ENCODE measurements at regions not wholly inside any gene's neighbourhood (a gene's known extent, or its start where the extent isn't known, plus 50 kb on each side); places are given as distances from the start of the nearest gene placed in this dataset.
A peak's percentile ranks its signal among the peaks of the same experiment; 100 is the strongest.
"Not testable (repeated sequence)": the region's sequence is repeated elsewhere in the genome, so short reads cannot be mapped to it uniquely, and the experiment has no call there.

DNA sequence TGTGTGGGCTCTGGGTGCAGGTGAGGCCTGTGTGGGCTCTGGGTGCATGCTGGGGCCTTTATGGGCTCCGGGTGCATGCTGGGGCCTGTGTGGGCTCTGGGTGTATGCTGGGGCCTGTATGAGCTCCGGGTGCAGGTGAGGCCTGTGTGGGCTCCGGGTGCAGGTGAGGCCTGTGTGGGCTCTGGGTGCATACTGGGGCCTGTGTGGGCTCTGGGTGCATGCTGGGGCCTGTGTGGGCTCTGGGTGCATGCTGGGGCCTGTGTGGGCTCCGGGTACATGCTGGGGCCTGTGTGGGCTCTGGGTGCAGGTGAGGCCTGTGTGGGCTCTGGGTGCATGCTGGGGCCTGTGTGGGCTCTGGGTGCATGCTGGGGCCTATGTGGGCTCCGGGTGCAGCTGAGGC, 80.5 kb upstream of the ACKR3 start:
- H3K27me3 Mint-ChIP-seq; H3K4me3 Mint-ChIP-seq; intact Hi-C loops (cut with micrococcal nuclease); H3K36me3 Mint-ChIP-seq (ENCODE audit: low read depth); H3K9me3 Mint-ChIP-seq; H3K27ac Mint-ChIP-seq; H3K4me1 Mint-ChIP-seq (ENCODE audit: low read depth): not testable (repeated sequence)

DNA sequence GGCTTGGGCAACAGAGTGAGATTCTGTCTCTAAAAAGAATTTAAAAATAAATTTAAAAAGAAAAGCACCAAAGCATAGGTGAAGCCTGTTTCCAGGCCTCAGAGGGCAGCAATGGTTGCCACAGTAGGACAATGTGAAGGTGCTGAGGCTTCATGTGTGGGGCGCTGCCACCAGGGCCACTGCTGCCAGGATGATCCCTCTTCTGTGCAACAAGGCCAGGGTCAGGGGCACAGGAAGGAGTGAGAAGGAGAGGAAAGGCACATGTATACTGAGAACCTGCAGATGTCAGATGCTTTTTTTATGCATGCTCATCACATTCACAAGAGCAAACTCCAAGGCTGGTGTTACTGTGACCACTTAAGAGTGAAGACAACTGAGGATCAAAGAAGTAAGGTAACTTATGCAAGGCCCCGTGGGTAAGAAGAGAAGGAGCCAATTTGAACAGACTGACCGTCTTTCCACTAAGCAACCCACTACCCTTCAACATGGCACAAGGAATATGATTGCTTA, 79.7 kb upstream of the ACKR3 start:
- Mint-ChIP-seq H3K27ac (no peak overlapping the region), H3K9me3 (no peaks in the 10 kb centered on the region), H3K27me3 (no peaks in the 10 kb centered on the region), H3K4me3 (no peak overlapping the region), H3K36me3 (ENCODE audit: low read depth) (no peaks in the 10 kb centered on the region), H3K4me1 (ENCODE audit: low read depth) (no peaks in the 10 kb centered on the region)
- intact Hi-C loops (cut with micrococcal nuclease), result no loop called here

DNA sequence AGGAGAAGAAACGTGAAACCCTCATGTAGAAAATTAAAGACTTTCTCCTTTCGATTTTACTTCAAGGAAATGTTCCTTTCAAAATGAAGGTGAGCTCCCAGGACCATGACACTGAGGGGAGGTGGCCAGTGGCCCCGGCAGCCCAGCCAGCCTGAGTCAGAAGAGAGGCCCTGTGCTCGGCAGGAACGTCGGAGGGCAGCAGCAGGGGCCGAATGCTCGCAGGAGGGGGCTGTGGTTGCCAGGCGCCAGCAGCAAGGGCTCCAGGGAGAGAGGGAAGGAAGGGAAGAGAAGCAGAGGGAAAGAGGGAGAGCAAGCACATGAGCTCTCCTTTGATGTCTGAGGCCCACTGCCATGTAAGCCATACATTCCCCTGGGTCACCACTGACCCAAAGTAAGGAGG, 73.3 kb upstream of the ACKR3 start:
- H3K4me3 Mint-ChIP-seq, result no peak overlapping the region
- no peaks in the 10 kb centered on the region for H3K9me3 Mint-ChIP-seq
- intact Hi-C loops (cut with micrococcal nuclease), result no loop called here
- H3K36me3 Mint-ChIP-seq (ENCODE audit: low read depth), result no peaks in the 10 kb centered on the region
- peaks cover 5% of the 10 kb centered on the region for H3K4me1 Mint-ChIP-seq (ENCODE audit: low read depth)
- peaks cover 3% of the 10 kb centered on the region for H3K27me3 Mint-ChIP-seq
- H3K27ac Mint-ChIP-seq, result no peak overlapping the region

DNA sequence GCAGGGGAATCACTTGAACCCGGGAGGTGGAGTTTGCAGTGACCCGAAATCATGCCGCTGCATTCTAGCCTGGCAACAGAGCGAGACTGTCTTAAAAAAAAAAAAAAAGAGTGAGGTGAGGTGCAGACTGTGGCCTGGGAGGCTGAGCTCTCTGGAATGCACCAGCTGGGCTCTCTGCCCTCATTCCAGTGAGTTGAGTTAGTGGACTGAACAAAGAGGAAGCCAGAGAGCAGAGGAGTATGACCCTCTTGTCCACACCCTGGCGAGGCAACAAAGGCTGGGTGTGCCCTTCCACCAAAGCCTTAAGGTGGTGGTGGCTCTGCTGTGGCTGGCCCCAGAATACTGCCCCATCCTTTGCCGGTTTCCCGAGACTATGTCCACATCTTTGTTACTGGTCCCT, 71.3 kb upstream of the ACKR3 start:
- Mint-ChIP-seq H3K27ac (no peak overlapping the region), H3K4me3 (no peak overlapping the region)
- intact Hi-C loops (cut with micrococcal nuclease), result no loop called here

DNA sequence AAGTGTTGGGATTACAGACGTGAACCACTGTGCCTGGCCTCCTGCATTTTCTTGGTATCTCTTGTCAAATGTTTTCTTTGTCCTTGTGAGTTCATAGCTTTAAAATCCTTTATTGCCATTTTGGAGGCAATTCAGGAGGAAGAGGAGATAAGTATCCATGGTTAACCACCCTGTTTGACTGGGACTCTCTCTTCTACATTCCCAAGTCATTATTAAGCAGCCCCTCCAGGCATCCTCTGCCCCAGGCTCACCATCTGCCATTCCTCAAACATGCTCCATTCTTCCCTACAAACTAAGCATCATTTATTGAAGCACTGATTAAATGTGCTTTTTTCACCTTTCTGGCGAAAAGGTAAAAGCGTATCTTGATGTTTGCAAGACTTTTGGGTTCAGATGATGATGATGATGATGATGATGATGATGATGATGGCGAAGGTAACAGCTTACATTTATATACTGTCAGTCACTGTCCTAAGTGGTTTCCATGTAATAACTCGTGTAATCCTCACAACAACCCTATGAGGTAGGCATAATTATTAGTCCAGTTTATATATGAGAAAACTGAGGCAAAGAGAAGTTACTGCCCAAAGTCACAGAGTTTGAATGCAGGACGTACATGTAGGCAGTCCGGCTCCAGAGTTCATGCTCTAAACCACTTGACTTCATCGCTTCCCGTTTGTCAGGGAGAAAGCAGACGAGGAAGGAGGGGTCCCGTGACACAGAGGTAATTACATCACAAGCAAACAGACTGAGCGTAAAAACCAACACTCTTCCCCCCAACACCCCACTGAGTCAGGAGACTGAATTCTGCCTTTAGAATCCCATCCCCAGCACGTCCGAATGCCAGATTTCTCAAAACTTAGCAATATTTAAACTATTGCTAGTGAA, 69.7 kb upstream of the ACKR3 start:
- peaks cover 17% of the 10 kb centered on the region for H3K27me3 Mint-ChIP-seq
- peaks cover 5% of the 10 kb centered on the region for H3K4me1 Mint-ChIP-seq (ENCODE audit: low read depth)
- no peaks in the 10 kb centered on the region for H3K9me3 Mint-ChIP-seq
- no peak overlapping the region for H3K4me3 Mint-ChIP-seq
- H3K36me3 Mint-ChIP-seq (ENCODE audit: low read depth), result no peaks in the 10 kb centered on the region
- no peak overlapping the region for H3K27ac Mint-ChIP-seq
- intact Hi-C loops (cut with micrococcal nuclease), result no loop called here

More for the DNA sequence above, 71.3 kb upstream of the ACKR3 start:
- H3K27me3 Mint-ChIP-seq, result peaks cover 3% of the 10 kb centered on the region
- peaks cover 5% of the 10 kb centered on the region for H3K4me1 Mint-ChIP-seq (ENCODE audit: low read depth)
- H3K9me3 Mint-ChIP-seq, result no peaks in the 10 kb centered on the region
- H3K36me3 Mint-ChIP-seq (ENCODE audit: low read depth), result no peaks in the 10 kb centered on the region

DNA sequence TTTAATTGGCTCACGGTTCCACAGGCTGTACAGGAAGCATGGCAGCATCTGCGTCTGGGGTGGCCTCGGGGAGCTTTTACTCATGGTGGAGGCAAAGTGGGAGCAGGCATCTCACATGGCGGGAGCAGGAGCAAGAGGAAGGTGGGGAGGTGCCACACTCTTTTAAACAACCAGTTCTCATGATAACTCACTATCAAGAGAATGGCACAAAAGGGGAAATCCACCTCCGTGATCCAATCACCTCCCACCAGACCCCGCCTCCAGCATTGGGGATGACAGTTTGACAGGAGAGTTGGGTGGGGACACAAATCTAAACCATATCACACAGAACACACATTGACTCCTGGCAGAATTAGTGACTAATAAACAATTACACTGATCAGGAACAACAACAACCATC, 68.6 kb upstream of the ACKR3 start:
- no peaks in the 10 kb centered on the region for H3K9me3 Mint-ChIP-seq
- H3K27ac Mint-ChIP-seq, result no peak overlapping the region
- intact Hi-C loops (cut with micrococcal nuclease), result no loop called here
- H3K36me3 Mint-ChIP-seq (ENCODE audit: low read depth), result no peaks in the 10 kb centered on the region
- H3K4me1 Mint-ChIP-seq (ENCODE audit: low read depth), result peaks cover 5% of the 10 kb centered on the region
- H3K27me3 Mint-ChIP-seq, result peaks cover 25% of the 10 kb centered on the region
- H3K4me3 Mint-ChIP-seq, result no peak overlapping the region

DNA sequence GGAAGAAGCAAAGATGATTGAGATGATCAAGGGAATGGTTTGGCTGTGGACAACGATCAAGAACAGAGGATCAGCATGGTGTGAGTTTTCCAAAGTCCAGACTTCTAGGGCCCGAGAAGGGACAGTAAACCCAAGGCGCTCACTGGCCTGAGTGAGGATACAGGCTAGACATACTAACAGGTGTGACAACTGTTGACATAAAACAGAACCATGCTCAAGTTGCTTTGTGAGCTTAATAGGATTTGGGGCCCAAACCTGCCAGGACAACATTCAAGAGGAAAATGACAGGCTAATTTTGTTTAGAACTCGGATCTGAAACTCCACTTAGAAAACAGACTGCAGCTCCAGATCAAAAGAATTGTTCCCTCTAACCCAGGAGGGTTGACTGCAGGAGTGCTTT, 68.1 kb upstream of the ACKR3 start:
- Mint-ChIP-seq H3K4me3 (no peak overlapping the region), H3K9me3 (no peaks in the 10 kb centered on the region), H3K36me3 (ENCODE audit: low read depth) (no peaks in the 10 kb centered on the region), H3K27ac (no peak overlapping the region), H3K27me3 (peaks cover 29% of the 10 kb centered on the region), H3K4me1 (ENCODE audit: low read depth) (peaks cover 5% of the 10 kb centered on the region)
- intact Hi-C loops (cut with micrococcal nuclease), result no loop called here

DNA sequence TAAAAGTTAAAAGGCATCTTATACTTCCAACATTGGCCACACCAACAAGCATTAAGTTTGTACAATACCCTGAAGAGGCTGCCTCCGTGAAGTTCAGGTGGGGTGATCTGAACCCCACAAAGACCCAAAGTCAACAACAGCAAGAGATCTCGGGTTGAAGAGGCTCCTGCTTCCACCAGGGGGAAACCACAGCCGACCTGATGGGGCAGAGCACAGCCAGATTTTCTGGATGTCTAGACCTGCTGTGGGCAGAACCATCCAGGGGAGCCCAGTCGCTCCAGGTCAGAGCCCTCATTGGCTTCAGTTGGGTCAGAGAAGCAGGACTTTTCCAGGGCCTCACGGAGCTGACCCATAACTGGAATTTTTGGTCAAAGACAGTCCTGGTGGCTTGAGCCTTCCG, 66.5 kb upstream of the ACKR3 start:
- Mint-ChIP-seq H3K36me3 (ENCODE audit: low read depth) (no peaks in the 10 kb centered on the region), H3K27ac (no peak overlapping the region), H3K9me3 (no peaks in the 10 kb centered on the region), H3K27me3 (peaks cover 43% of the 10 kb centered on the region), H3K4me3 (no peak overlapping the region), H3K4me1 (ENCODE audit: low read depth) (peaks cover 10% of the 10 kb centered on the region)
- intact Hi-C loops (cut with micrococcal nuclease), result no loop called here

DNA sequence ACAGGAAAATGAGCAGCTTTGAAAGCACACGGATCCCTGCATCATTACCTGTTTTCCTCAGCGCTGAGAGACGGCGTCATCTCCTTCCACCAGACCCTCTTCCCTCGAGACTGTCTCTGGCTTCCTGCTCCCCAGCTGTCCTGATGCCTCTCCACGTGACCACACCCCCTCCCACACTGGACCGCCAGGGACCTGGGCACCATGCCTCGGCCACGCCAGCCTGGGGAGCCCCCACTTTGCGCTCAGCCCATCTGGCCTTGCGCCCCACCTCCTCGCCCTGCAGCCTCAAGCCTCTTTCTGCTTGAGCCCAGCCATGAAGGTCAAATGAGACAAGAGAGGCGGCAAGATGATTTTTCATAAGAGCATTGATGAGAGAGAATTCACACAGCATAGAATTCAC, 66.0 kb upstream of the ACKR3 start:
- intact Hi-C loops (cut with micrococcal nuclease), result no loop called here
- peaks cover 48% of the 10 kb centered on the region for H3K27me3 Mint-ChIP-seq
- H3K4me3 Mint-ChIP-seq, result no peak overlapping the region
- no peaks in the 10 kb centered on the region for H3K36me3 Mint-ChIP-seq (ENCODE audit: low read depth)
- no peaks in the 10 kb centered on the region for H3K9me3 Mint-ChIP-seq
- peaks cover 10% of the 10 kb centered on the region for H3K4me1 Mint-ChIP-seq (ENCODE audit: low read depth)
- H3K27ac Mint-ChIP-seq, result no peak overlapping the region

DNA sequence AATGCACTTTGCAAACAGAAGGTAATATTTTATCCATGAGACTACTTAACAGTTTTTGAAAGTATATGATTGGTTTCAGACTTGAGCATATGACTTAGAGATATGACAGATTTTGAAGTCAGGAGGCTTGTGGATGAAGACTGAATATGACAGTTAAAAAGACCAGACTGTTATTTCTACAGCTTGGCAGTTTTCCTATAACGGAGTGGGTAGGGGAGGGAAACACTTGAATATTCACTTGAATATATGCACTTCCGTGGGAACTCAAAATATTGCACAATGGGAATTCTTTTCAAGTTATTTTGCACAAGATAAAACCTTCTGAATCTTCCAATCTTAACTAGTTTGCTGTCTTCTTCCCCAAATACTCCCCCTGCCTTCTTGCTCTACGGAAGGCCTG, 64.6 kb upstream of the ACKR3 start:
- peaks cover 10% of the 10 kb centered on the region for H3K4me1 Mint-ChIP-seq (ENCODE audit: low read depth)
- intact Hi-C loops (cut with micrococcal nuclease), result no loop called here
- peaks cover 54% of the 10 kb centered on the region for H3K27me3 Mint-ChIP-seq

DNA sequence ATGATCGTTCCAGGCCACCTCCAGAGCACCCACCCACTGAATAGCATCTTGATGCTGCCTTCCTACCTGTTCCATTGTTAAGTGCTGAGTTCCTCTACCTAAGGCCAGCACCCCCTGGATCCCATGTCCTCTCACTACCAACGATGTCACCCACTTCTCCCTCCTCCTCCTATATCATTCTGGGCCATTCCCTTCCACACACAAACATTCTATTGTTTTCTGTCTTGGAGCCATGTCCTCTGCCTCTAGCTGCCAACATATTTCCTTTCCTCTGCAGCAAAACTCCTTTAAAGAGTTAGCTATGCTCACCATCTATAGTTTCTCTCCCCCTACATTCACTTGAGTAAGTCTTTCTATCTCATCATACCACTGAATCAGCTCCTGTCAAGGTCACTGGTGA, 64.0 kb upstream of the ACKR3 start:
- peaks cover 5% of the 10 kb centered on the region for H3K4me1 Mint-ChIP-seq (ENCODE audit: low read depth)
- H3K9me3 Mint-ChIP-seq, result no peaks in the 10 kb centered on the region
- no peak overlapping the region for H3K4me3 Mint-ChIP-seq
- H3K36me3 Mint-ChIP-seq (ENCODE audit: low read depth), result no peaks in the 10 kb centered on the region
- intact Hi-C loops (cut with micrococcal nuclease), result no loop called here
- peaks cover 54% of the 10 kb centered on the region for H3K27me3 Mint-ChIP-seq
- H3K27ac Mint-ChIP-seq, result no peak overlapping the region

More for the DNA sequence above, 64.6 kb upstream of the ACKR3 start:
- Mint-ChIP-seq H3K9me3 (no peaks in the 10 kb centered on the region), H3K27ac (no peak overlapping the region), H3K4me3 (no peak overlapping the region), H3K36me3 (ENCODE audit: low read depth) (no peaks in the 10 kb centered on the region)

DNA sequence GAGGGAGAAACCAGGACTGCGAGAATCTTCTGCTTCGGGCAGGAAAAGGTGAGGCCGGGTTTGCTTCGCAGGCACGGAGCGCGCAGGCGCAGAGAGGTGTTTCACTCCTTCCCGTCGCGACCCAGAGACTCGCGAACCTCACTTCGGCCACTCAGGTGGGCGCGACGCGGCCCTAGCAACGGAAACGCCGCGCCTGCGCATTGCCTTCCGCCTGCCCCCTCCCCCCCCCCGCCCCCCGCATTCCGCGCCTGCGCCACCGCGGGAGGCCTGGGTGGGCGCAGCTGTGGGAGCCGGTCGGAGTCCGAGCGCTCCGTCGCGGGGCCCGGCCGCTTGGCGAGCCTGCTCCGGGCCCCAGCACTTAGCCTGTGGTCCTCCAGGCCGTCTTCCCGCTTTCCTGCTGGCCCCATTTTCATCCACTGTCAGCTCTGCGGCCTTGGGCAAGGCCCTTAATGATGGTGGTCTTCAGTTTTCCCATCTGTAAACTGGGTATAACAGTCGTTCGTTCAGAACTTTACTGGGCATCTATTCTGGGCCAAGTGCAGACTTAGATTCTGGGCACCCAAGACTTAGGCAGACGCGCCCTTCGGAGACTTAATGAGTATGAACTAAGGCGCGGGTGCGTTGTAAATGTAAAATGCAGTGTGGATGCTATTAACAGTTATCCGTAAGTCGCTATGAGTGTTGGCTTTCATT, 62.1 kb upstream of the ACKR3 start:
- Mint-ChIP-seq H3K4me1 (ENCODE audit: low read depth) (peaks cover 5% of the 10 kb centered on the region), H3K4me3 (peak overlapping the region; percentile 37), H3K36me3 (ENCODE audit: low read depth) (no peaks in the 10 kb centered on the region), H3K27me3 (peaks cover 54% of the 10 kb centered on the region), H3K9me3 (no peaks in the 10 kb centered on the region), H3K27ac (no peak overlapping the region)
- intact Hi-C loops (cut with micrococcal nuclease), result no loop called here

DNA sequence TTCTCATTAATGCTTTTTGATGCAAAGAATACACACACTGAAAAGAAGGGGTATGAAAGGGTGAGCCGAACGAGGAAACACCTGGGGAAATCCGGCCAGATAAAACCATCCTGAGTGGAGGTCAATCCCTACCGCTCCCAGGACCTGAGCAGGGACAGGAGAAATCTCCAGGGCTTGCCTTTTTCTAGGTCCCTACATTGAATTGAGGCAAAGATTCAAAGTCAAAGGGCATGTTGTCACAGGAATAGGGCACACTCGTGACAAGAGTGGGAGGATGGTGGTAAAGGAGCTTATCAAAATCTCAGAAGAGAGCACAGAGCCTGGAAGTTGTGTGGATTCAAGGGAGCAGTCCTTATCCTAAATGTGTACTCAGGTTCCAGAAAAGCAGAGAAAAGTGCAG, 61.2 kb upstream of the ACKR3 start:
- intact Hi-C loops (cut with micrococcal nuclease), result no loop called here
- H3K36me3 Mint-ChIP-seq (ENCODE audit: low read depth), result no peaks in the 10 kb centered on the region
- no peak overlapping the region for H3K27ac Mint-ChIP-seq
- H3K4me3 Mint-ChIP-seq, result no peak overlapping the region
- H3K27me3 Mint-ChIP-seq, result peaks cover 53% of the 10 kb centered on the region
- no peaks in the 10 kb centered on the region for H3K9me3 Mint-ChIP-seq
- H3K4me1 Mint-ChIP-seq (ENCODE audit: low read depth), result peaks cover 5% of the 10 kb centered on the region

DNA sequence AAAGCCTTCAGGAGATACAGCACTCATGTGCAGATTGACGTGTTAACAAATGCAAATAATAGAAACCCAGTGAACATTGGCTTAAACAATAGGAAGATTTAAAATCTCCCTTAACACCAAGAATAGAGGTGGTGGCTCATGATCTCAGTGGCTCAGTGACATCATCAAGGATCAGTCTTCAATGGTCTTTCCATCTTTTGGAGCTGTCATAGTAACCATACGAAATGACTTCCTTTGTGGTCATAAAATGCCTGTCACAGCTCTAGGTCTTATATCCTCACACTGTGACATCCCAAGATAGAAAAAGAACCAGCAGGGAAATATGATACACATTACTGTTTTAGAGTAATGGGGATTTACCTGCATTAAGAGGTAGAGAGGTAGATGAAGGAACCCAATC, 59.6 kb upstream of the ACKR3 start:
- Mint-ChIP-seq H3K4me1 (ENCODE audit: low read depth) (peaks cover 5% of the 10 kb centered on the region), H3K27ac (no peak overlapping the region), H3K27me3 (peaks cover 40% of the 10 kb centered on the region), H3K36me3 (ENCODE audit: low read depth) (no peaks in the 10 kb centered on the region), H3K9me3 (no peaks in the 10 kb centered on the region), H3K4me3 (no peak overlapping the region)
- intact Hi-C loops (cut with micrococcal nuclease), result loop anchor here (10.0 kb wide), 1 partner anchor 155 kb away; no protein-coding TSS in a partner anchor
